WERI-Rb-1 (cell line): ENCODE measurements at regions not wholly inside any gene's neighbourhood (a gene's known extent, or its start where the extent isn't known, plus 50 kb on each side); places are given as distances from the start of the nearest gene placed in this dataset.

ENCODE experiments used
- DNase-seq: peaks from one replicate; pipeline ENCODE4 v3.0.0-alpha.2; 2020
- H3K27ac ChIP-seq: fragments of 250-450 bp; sonication (Bioruptor Pico); 2 replicates; pipeline ENCODE4 v1.5.1; 2020; ENCODE audit warnings: mild to moderate bottlenecking, moderate library complexity
- H3K27me3 ChIP-seq: fragments of 250-450 bp; sonication (Bioruptor Pico); 2 replicates; pipeline ENCODE4 v1.5.1; 2021; ENCODE audit warnings: mild to moderate bottlenecking, low read depth, moderate library complexity; ENCODE audit not compliant: insufficient read depth, severe bottlenecking
- H3K36me3 ChIP-seq: fragments of 250-450 bp; sonication (Bioruptor Pico); 2 replicates; pipeline ENCODE4 v1.5.1; 2020; ENCODE audit warnings: mild to moderate bottlenecking, moderate library complexity
- H3K4me3 ChIP-seq: 2 replicates; pipeline ENCODE4 v1.5.1; 2011; ENCODE audit warnings: low read depth, mild to moderate bottlenecking, control low read depth, low read length
- H3K9me3 ChIP-seq: fragments of 250-450 bp; sonication (Bioruptor Pico); 2 replicates; pipeline ENCODE4 v1.5.1; 2021; ENCODE audit warnings: mild to moderate bottlenecking, moderate library complexity; ENCODE audit not compliant: severe bottlenecking
- TF ChIP-seq, protein P1 (sequence below): IDR thresholded peaks from 2 replicates; pipeline ENCODE4 v1.5.1; 2011; ENCODE audit warnings: low read depth, mild to moderate bottlenecking, control low read depth, inconsistent platforms, low read length

DNA sequence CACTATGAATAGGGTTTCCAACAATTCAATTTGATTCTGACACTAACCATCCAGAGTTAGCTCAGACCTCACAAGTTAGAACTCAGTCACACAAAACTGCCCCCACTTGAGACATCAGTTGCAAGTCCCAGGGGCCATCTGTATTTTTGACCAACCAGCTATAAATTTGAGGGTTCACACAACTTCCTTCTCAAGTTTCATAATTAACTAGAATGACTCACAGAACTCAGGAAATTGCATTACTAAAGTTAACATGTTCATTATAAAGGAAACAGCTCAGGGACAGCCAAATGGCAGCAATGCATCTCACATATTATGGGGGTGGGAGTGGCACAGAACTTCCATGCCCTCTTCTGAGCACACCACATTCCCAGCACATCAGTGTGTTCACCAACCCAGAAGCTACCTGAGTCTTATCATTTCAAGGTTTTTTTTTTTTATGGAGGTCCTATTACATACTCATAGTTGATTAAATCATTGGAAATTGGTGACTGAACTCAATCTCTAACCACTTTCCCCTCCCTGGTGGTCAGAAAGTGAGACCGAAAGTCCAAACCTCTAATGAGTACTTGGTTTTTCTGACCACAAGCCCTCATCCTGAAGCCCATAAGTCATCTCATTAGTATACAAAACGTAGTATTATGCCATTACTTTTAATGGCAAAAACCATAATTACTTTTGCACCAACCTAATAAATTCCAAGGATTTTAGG is 1721.5 kb upstream of the SEL1L start:
- TF ChIP-seq, protein P1, sequence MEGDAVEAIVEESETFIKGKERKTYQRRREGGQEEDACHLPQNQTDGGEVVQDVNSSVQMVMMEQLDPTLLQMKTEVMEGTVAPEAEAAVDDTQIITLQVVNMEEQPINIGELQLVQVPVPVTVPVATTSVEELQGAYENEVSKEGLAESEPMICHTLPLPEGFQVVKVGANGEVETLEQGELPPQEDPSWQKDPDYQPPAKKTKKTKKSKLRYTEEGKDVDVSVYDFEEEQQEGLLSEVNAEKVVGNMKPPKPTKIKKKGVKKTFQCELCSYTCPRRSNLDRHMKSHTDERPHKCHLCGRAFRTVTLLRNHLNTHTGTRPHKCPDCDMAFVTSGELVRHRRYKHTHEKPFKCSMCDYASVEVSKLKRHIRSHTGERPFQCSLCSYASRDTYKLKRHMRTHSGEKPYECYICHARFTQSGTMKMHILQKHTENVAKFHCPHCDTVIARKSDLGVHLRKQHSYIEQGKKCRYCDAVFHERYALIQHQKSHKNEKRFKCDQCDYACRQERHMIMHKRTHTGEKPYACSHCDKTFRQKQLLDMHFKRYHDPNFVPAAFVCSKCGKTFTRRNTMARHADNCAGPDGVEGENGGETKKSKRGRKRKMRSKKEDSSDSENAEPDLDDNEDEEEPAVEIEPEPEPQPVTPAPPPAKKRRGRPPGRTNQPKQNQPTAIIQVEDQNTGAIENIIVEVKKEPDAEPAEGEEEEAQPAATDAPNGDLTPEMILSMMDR = no peak
- H3K27me3 ChIP-seq = no peaks in the 10 kb centered on the region
- no peaks in the 10 kb centered on the region for H3K9me3 ChIP-seq
- no peak overlapping the region for H3K4me3 ChIP-seq
- no peak overlapping the region for H3K27ac ChIP-seq
- DNase-seq = no peak
- no peaks in the 10 kb centered on the region for H3K36me3 ChIP-seq

DNA sequence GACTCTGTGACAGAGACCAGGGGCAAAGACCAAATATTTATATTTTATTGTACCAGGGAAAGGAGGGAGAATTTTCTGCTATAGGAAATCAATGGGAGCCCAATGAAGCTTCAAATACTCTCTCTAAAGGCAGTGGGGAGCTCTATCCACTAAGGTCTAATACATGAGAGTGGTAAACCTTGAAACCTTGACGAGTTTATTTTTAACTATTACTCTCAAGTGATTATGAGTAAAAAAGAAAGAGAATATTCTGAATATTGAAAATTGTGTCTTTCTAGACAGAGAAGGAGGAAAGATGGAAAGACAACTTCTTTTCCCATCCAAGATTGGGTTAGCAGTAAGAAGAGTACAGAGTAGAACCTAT is 1722.1 kb upstream of the SEL1L start:
- Histone ChIP-seq H3K27ac (no peak overlapping the region), H3K4me3 (no peak overlapping the region), H3K36me3 (no peaks in the 10 kb centered on the region), H3K9me3 (no peaks in the 10 kb centered on the region), H3K27me3 (no peaks in the 10 kb centered on the region)
- DNase-seq = no peak
- TF ChIP-seq, protein P1 = no peak

DNA sequence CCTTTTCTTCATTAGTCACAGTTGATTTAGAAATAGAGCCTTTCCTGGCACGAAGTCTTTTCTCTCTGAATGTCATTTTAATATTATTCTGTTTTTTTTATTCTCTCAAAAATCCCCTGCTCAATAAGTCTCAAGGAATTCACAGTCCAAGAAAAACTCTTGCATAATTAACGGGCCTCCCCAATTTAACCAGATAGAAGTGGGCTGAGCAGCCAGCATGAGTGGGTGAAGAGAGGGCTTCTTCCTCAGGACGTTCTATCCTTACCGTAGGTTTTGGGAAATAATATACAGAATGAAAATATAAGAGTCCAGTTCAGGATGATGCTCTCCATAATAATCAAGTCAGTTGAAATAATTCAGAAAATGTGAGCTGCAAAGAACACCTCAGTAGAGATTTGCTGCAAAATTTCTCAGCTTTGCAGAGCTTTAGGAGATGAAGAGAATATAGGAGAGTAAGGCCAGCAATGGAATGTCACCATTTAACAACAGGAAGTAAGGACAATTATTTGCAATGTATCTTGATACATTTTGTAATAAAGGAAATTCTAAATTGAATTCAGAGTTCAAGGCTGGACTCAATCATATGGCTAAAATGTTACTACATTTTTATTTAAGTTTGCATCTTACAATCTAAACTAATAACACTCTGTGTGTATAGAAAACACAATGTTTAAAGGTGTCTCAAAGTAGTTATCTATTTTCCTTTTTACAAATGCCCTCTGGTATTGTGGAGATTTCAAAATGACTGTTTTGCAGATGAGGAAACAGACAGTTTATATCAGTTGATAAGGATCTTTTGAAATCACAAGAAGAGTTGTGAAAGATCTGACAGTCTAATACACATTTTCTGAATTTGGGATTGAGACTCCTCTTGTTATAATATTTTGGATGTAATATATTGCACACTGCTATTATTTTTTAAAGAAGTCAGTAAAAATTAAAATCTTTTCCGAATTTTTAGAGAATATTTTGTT is 1724.1 kb upstream of the SEL1L start:
- TF ChIP-seq, protein P1 = no peak
- H3K27ac ChIP-seq = no peak overlapping the region
- DNase-seq = no peak

GRCh38 chr14:83260751-83261150 is 1727.1 kb upstream of the SEL1L start:
- Histone ChIP-seq H3K27ac (no peak overlapping the region), H3K36me3 (no peaks in the 10 kb centered on the region), H3K27me3 (no peaks in the 10 kb centered on the region), H3K9me3 (no peaks in the 10 kb centered on the region), H3K4me3 (no peak overlapping the region)
- no peak for DNase-seq
- TF ChIP-seq, protein P1 = no peak

More for the DNA sequence above, 1724.1 kb upstream of the SEL1L start:
- H3K4me3 ChIP-seq = no peak overlapping the region
- no peaks in the 10 kb centered on the region for H3K36me3 ChIP-seq
- no peaks in the 10 kb centered on the region for H3K27me3 ChIP-seq
- H3K9me3 ChIP-seq = no peaks in the 10 kb centered on the region

DNA sequence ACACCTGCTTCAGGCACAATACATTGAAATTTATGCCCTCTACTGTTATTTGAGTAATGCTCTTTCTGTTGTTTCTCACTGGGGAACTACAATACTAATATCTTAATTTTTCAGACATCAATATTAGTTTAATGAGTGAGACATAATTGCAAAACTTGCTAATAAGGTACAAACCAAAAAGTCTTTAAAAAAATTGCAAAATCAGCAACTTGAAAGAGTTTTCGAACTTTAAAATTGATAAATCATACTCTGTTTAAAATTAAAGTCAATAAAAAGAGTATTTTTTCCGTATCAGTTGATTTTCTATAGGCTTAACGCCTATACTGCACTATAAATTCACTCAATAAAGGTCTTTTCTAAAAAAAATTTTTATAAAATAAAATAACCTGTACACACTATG is 1735.9 kb upstream of the SEL1L start:
- Histone ChIP-seq H3K4me3 (no peak overlapping the region), H3K36me3 (no peaks in the 10 kb centered on the region), H3K27me3 (no peaks in the 10 kb centered on the region), H3K9me3 (no peaks in the 10 kb centered on the region), H3K27ac (no peak overlapping the region)
- TF ChIP-seq, protein P1 = no peak
- DNase-seq = no peak
